ENCODE measurements at regions not wholly inside any gene's neighbourhood (a gene's known extent, or its start where the extent isn't known, plus 50 kb on each side); places are given as distances from the start of the nearest gene placed in this dataset.

DNA sequence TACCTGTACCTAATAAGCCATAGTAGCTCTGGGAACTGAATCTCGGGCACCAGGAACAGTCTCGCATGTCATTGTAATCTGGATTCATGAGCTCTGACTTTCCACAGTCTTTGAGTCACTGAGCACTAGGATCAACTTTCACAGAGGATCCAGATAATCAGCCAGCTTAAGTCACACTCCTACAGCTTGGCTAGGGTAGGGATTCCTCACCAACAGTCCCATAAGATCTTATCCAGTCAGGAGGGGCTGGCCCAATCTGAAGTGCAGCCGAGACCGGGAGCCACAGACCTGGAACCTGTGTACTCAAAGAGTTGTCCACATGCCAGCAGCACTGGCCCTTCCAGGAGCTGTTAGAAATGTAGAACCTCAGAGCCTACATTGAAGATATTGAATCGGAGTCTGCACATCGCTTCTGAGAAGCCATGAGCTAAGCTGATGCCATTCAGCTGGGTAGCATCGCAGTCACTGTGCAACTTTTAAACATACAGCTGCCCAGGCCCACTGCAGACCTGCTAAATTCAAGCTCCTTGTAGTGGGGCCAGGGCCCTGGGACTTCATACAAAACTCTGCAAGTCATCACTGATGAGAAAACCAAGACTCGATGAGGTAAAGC, 538.8 kb upstream of the B3GAT1 start:
- Histone ChIP-seq H3K4me3 (ENCODE audit: low read depth, low read length) (no peak overlapping the region), H3K27me3 (ENCODE audit: control insufficient read depth, insufficient read depth, low read length) (no peaks in the 10 kb centered on the region), H3K36me3 (ENCODE audit: control insufficient read depth, insufficient read depth, low read length) (no peaks in the 10 kb centered on the region)
- TF ChIP-seq, protein P1, sequence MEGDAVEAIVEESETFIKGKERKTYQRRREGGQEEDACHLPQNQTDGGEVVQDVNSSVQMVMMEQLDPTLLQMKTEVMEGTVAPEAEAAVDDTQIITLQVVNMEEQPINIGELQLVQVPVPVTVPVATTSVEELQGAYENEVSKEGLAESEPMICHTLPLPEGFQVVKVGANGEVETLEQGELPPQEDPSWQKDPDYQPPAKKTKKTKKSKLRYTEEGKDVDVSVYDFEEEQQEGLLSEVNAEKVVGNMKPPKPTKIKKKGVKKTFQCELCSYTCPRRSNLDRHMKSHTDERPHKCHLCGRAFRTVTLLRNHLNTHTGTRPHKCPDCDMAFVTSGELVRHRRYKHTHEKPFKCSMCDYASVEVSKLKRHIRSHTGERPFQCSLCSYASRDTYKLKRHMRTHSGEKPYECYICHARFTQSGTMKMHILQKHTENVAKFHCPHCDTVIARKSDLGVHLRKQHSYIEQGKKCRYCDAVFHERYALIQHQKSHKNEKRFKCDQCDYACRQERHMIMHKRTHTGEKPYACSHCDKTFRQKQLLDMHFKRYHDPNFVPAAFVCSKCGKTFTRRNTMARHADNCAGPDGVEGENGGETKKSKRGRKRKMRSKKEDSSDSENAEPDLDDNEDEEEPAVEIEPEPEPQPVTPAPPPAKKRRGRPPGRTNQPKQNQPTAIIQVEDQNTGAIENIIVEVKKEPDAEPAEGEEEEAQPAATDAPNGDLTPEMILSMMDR (IDR thresholded peaks at IDR 0.05; ENCODE audit: insufficient read depth, low read length, severe bottlenecking) = no peak
- FAIRE-seq = peak; percentile 90
- peak; percentile 33 for DNase-seq (ENCODE audit: low read depth)

DNA sequence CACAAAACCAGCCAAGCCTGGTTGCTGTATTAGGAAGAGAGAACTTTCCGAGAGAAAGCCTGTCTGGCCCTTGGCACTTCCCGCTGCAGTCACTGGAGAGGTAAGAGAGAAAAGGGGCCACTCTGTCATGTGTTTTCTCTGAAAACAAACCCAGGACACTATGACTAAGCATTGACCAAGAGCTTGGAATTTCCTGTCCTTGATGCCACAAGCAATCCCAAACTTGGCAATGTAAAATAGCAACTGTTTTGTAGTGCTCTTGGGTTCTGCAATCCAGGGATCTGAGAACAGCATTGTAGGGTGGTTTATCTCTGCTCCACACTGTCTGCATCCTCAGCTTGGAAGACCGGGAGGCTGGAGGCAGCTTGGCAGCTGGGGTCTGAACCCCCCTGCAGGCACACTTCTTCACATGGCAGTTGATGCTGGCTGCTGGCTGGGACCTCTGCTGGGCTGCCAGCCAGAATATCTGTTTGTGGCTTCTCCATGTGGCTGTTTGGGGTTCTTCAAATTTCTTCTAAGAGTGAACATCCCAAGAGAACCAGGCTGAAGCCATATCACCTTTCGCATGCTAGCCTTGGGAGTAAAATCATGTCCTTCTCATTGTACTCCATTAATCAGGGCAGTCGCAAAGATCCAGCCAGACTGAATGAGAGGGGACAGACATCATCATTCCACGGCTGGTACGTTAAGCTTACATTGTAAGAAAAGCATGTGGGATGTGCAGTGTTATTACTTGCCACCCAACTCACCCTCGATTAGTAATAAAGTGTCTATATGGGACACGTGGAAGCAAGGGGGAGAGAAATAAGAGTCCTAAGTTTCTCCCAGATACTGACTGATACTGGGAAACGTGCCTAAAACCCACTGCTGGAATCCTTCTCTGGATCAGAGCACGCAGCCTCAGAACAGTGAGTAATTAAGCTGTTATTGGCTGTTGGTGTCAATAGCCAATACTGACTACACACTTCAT, 537.4 kb upstream of the B3GAT1 start:
- DNase-seq (ENCODE audit: low read depth) (peak; percentile 67), FAIRE-seq (peak; percentile 7)
- no peaks in the 10 kb centered on the region for H3K27me3 ChIP-seq (ENCODE audit: control insufficient read depth, insufficient read depth, low read length)
- H3K4me3 ChIP-seq (ENCODE audit: low read depth, low read length) = no peak overlapping the region
- no peaks in the 10 kb centered on the region for H3K36me3 ChIP-seq (ENCODE audit: control insufficient read depth, insufficient read depth, low read length)
- TF ChIP-seq, protein P1 (IDR thresholded peaks at IDR 0.05; ENCODE audit: insufficient read depth, low read length, severe bottlenecking) = no peak

DNA sequence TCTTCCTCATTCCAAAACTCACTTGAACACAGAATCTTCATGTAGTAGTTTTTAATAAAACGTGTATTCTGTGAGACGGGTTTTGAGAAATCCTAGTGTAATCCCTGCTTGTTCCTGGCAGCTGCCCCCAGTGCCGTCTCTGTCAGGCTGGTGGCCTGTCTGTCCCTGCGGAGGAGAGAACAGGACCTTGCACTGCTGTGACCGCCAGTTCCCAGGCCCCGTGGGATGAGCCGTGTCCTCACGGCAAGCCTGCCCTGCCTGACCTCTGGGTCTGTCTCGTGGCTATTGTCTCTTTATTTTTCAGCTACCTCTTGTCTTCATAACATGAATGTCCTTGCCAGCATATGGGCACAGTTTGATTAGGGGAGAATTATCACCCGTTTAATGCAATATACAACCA, 535.5 kb upstream of the B3GAT1 start:
- H3K36me3 ChIP-seq (ENCODE audit: control insufficient read depth, insufficient read depth, low read length) = no peaks in the 10 kb centered on the region
- no peak overlapping the region for H3K4me3 ChIP-seq (ENCODE audit: low read depth, low read length)
- FAIRE-seq (no peak), DNase-seq (ENCODE audit: low read depth) (no peak)
- TF ChIP-seq, protein P1 (IDR thresholded peaks at IDR 0.05; ENCODE audit: insufficient read depth, low read length, severe bottlenecking) = no peak
- H3K27me3 ChIP-seq (ENCODE audit: control insufficient read depth, insufficient read depth, low read length) = no peaks in the 10 kb centered on the region

DNA sequence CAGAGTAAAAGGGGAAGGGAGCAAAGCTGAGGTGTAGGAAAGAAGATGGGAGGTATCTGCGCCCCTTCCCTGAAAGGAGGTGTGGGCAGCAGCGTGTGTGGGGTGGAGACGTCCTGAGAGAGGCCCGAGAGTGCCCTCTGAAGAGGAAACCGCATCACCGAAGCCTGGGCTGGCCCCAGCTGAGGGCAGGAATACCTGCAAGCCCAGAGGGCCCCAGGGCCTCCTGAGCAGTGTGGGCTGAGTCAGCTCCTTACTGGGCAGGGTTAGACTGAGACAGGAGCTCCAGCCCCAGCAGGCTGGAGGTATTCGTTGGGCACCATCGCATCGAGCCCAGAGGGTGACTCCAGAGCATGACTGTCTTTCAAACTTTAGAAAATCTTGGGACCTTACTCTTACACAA, 534.0 kb upstream of the B3GAT1 start:
- FAIRE-seq = no peak
- H3K27me3 ChIP-seq (ENCODE audit: control insufficient read depth, insufficient read depth, low read length) = no peaks in the 10 kb centered on the region
- no peaks in the 10 kb centered on the region for H3K36me3 ChIP-seq (ENCODE audit: control insufficient read depth, insufficient read depth, low read length)
- no peak overlapping the region for H3K4me3 ChIP-seq (ENCODE audit: low read depth, low read length)
- peak; percentile 38 for DNase-seq (ENCODE audit: low read depth)
- TF ChIP-seq, protein P1 (IDR thresholded peaks at IDR 0.05; ENCODE audit: insufficient read depth, low read length, severe bottlenecking) = no peak

DNA sequence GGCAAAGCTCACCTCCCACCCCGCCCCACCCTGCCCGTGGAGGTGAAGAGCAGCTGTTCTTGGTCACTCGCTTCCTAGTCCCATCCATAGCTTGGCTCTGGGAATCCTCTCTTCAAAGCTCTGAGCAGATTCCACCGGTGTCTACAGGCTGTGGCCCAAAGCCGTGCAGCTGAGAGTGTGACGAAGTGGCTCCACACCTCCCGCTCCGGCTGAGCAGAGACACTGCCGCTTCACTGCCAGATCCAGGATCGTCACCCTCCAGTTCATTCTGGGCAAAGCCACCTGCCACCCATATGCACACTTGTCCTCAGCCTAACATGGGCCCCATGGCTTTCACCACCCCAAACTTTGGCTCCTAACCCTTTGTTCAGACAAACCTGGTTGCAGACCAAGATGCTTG, 532.9 kb upstream of the B3GAT1 start:
- no peaks in the 10 kb centered on the region for H3K27me3 ChIP-seq (ENCODE audit: control insufficient read depth, insufficient read depth, low read length)
- no peak overlapping the region for H3K4me3 ChIP-seq (ENCODE audit: low read depth, low read length)
- TF ChIP-seq, protein P1 (IDR thresholded peaks at IDR 0.05; ENCODE audit: insufficient read depth, low read length, severe bottlenecking) = no peak
- DNase-seq (ENCODE audit: low read depth) (no peak), FAIRE-seq (no peak)
- H3K36me3 ChIP-seq (ENCODE audit: control insufficient read depth, insufficient read depth, low read length) = no peaks in the 10 kb centered on the region

Measured in bronchial epithelial cell (primary cell).